ENCODE measurements at regions not wholly inside any gene's neighbourhood (a gene's known extent, or its start where the extent isn't known, plus 50 kb on each side); places are given as distances from the start of the nearest gene placed in this dataset.
A peak's percentile ranks its signal among the peaks of the same experiment; 100 is the strongest.
"Not testable (repeated sequence)": the region's sequence is repeated elsewhere in the genome, so short reads cannot be mapped to it uniquely, and the experiment has no call there.

GRCh38 chr11:27228232-27228905 lies 134.6 kb downstream of the CCDC34 start:
- H3K36me3 Mint-ChIP-seq: no peaks in the 10 kb centered on the region
- no peak overlapping the region for H3K27ac Mint-ChIP-seq
- H3K9me3 Mint-ChIP-seq: no peaks in the 10 kb centered on the region
- ATAC-seq (no peak), DNase-seq (ENCODE audit: low spot score in 2 of 2) (no peak)

GRCh38 chr11:27227736-27228135 lies 135.3 kb downstream of the CCDC34 start:
- Mint-ChIP-seq H3K9me3 (no peaks in the 10 kb centered on the region), H3K27ac (no peak overlapping the region), H3K36me3 (no peaks in the 10 kb centered on the region)
- no peak for ATAC-seq
- no peak for DNase-seq (ENCODE audit: low spot score in 2 of 2)

GRCh38 chr11:27219487-27220039 lies 143.5 kb downstream of the CCDC34 start:
- not testable (repeated sequence) for H3K36me3 Mint-ChIP-seq; H3K9me3 Mint-ChIP-seq; ATAC-seq; H3K27ac Mint-ChIP-seq; DNase-seq (ENCODE audit: low spot score in 2 of 2)

GRCh38 chr11:27218421-27219038 lies 144.5 kb downstream of the CCDC34 start:
- H3K9me3 Mint-ChIP-seq: no peaks in the 10 kb centered on the region
- DNase-seq (ENCODE audit: low spot score in 2 of 2): no peak
- no peak for ATAC-seq
- H3K27ac Mint-ChIP-seq: no peak overlapping the region
- H3K36me3 Mint-ChIP-seq: no peaks in the 10 kb centered on the region

GRCh38 chr11:27217948-27218420 lies 145.0 kb downstream of the CCDC34 start:
- Mint-ChIP-seq H3K27ac (no peak overlapping the region), H3K9me3 (no peaks in the 10 kb centered on the region), H3K36me3 (no peaks in the 10 kb centered on the region)
- no peak for DNase-seq (ENCODE audit: low spot score in 2 of 2)
- no peak for ATAC-seq

GRCh38 chr11:27217496-27217895 lies 145.5 kb downstream of the CCDC34 start:
- ATAC-seq (no peak), DNase-seq (ENCODE audit: low spot score in 2 of 2) (no peak)
- H3K27ac Mint-ChIP-seq: no peak overlapping the region
- H3K9me3 Mint-ChIP-seq: no peaks in the 10 kb centered on the region
- H3K36me3 Mint-ChIP-seq: no peaks in the 10 kb centered on the region

GRCh38 chr11:27216270-27217149 lies 146.5 kb downstream of the CCDC34 start:
- Mint-ChIP-seq H3K9me3 (no peaks in the 10 kb centered on the region), H3K27ac (no peak overlapping the region), H3K36me3 (no peaks in the 10 kb centered on the region)
- DNase-seq (ENCODE audit: low spot score in 2 of 2) (no peak), ATAC-seq (no peak)

GRCh38 chr11:27215471-27216269 lies 147.3 kb downstream of the CCDC34 start:
- ATAC-seq (no peak), DNase-seq (ENCODE audit: low spot score in 2 of 2) (no peak)
- no peak overlapping the region for H3K27ac Mint-ChIP-seq
- H3K9me3 Mint-ChIP-seq: no peaks in the 10 kb centered on the region
- no peaks in the 10 kb centered on the region for H3K36me3 Mint-ChIP-seq

GRCh38 chr11:27214713-27215112 lies 148.3 kb downstream of the CCDC34 start:
- no peak for DNase-seq (ENCODE audit: low spot score in 2 of 2)
- H3K9me3 Mint-ChIP-seq: no peaks in the 10 kb centered on the region
- no peak overlapping the region for H3K27ac Mint-ChIP-seq
- H3K36me3 Mint-ChIP-seq: no peaks in the 10 kb centered on the region
- ATAC-seq: no peak

- Mint-ChIP-seq H3K27ac (no peak overlapping the region), H3K9me3 (no peaks in the 10 kb centered on the region), H3K36me3 (no peaks in the 10 kb centered on the region)
- DNase-seq (ENCODE audit: low spot score in 2 of 2): no peak
- ATAC-seq: no peak
Measured at GRCh38 chr11:27213232-27213660, 149.8 kb downstream of the CCDC34 start.

- H3K9me3 Mint-ChIP-seq: peaks cover 5 to 7% of the 10 kb centered on the region in 2 donors
- H3K36me3 Mint-ChIP-seq: no peaks in the 10 kb centered on the region
- no peak for DNase-seq (ENCODE audit: low spot score in 2 of 2)
- no peak overlapping the region for H3K27ac Mint-ChIP-seq
- no peak for ATAC-seq
Measured at GRCh38 chr11:27212248-27212780, 150.7 kb downstream of the CCDC34 start.

GRCh38 chr11:27211370-27212127 lies 151.5 kb downstream of the CCDC34 start:
- H3K27ac Mint-ChIP-seq: no peak overlapping the region
- peaks cover 5 to 7% of the 10 kb centered on the region in 2 donors for H3K9me3 Mint-ChIP-seq
- DNase-seq (ENCODE audit: low spot score in 2 of 2) (no peak), ATAC-seq (no peak)
- H3K36me3 Mint-ChIP-seq: no peaks in the 10 kb centered on the region

GRCh38 chr11:27210531-27210930 lies 152.5 kb downstream of the CCDC34 start:
- DNase-seq (ENCODE audit: low spot score in 2 of 2): no peak
- H3K9me3 Mint-ChIP-seq: peaks cover 5 to 7% of the 10 kb centered on the region in 2 donors
- no peak for ATAC-seq
- H3K36me3 Mint-ChIP-seq: no peaks in the 10 kb centered on the region
- no peak overlapping the region for H3K27ac Mint-ChIP-seq

- Mint-ChIP-seq H3K27ac (no peak overlapping the region), H3K9me3 (peaks cover 5 to 7% of the 10 kb centered on the region in 2 donors), H3K36me3 (no peaks in the 10 kb centered on the region)
- ATAC-seq (peak in 1 of 2 donors; percentile 72), DNase-seq (ENCODE audit: low spot score in 2 of 2) (no peak)
Measured at GRCh38 chr11:27209562-27210005, 153.4 kb downstream of the CCDC34 start.

- Mint-ChIP-seq H3K27ac (no peak overlapping the region), H3K9me3 (peaks cover 5 to 7% of the 10 kb centered on the region in 2 donors)
- no peak for ATAC-seq
Measured at GRCh38 chr11:27208846-27209245, 154.2 kb downstream of the CCDC34 start.

More at GRCh38 chr11:27208846-27209245, 154.2 kb downstream of the CCDC34 start:
- no peaks in the 10 kb centered on the region for H3K36me3 Mint-ChIP-seq
- DNase-seq (ENCODE audit: low spot score in 2 of 2): no peak
